ENCODE measurements at regions not wholly inside any gene's neighbourhood (a gene's known extent, or its start where the extent isn't known, plus 50 kb on each side); places are given as distances from the start of the nearest gene placed in this dataset.

DNA sequence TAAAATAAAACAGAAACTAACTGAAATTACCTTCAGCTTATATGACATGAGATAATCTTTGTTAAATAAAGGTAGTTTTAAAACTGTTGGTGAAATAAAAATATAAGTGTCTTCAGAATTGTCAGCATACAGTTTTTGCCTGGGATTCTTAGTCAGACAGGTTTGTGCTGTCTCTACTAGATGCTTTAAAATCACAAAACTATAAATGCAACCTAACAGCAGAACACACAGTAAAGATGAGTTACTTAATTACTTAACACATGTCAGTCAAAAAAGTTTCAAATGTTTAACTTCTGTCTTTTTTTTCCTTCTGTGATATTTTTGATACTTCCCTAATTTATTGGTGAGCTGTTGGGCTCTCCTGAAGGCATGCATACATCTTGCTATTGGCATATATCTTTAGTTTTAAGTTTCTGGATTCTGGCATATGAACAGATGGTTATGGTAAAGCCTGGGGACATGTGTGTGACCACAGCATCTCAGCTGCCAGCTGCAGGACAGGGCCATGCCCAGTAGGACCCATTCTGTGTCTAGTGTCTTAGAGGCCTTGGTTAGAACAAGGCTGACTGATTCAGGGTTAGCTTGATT, 231.1 kb upstream of the NUDT12 start:
- TF ChIP-seq, protein P1, sequence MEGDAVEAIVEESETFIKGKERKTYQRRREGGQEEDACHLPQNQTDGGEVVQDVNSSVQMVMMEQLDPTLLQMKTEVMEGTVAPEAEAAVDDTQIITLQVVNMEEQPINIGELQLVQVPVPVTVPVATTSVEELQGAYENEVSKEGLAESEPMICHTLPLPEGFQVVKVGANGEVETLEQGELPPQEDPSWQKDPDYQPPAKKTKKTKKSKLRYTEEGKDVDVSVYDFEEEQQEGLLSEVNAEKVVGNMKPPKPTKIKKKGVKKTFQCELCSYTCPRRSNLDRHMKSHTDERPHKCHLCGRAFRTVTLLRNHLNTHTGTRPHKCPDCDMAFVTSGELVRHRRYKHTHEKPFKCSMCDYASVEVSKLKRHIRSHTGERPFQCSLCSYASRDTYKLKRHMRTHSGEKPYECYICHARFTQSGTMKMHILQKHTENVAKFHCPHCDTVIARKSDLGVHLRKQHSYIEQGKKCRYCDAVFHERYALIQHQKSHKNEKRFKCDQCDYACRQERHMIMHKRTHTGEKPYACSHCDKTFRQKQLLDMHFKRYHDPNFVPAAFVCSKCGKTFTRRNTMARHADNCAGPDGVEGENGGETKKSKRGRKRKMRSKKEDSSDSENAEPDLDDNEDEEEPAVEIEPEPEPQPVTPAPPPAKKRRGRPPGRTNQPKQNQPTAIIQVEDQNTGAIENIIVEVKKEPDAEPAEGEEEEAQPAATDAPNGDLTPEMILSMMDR (IDR thresholded peaks at IDR 0.05; ENCODE audit: low read depth, low read length, missing input control): no peak
- TF ChIP-seq JUND (IDR thresholded peaks at IDR 0.05): no peak
- no peak for TF ChIP-seq TAF1 (conservative IDR thresholded peaks at IDR 0.05)
- no peak for TF ChIP-seq RXRA (IDR thresholded peaks at IDR 0.05)
- no peak for TF ChIP-seq YY1 (IDR thresholded peaks at IDR 0.05)
- TF ChIP-seq, protein P2, sequence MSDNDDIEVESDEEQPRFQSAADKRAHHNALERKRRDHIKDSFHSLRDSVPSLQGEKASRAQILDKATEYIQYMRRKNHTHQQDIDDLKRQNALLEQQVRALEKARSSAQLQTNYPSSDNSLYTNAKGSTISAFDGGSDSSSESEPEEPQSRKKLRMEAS (IDR thresholded peaks at IDR 0.05): no peak
- TF ChIP-seq FOXA1 (IDR thresholded peaks at IDR 0.05): no peak
- no peak for TF ChIP-seq REST (IDR thresholded peaks at IDR 0.05)
- no peak for TF ChIP-seq RAD21 (IDR thresholded peaks at IDR 0.05)

All from liver (tissue), 3 donors.